Activated naive CD4-positive, alpha-beta T cell treated with anti-CD3 and anti-CD28 coated beads, Interleukin-2, amount 10 ng/mL, durations not matched to agents 7 days and 5 days (primary cell): ENCODE measurements at regions not wholly inside any gene's neighbourhood (a gene's known extent, or its start where the extent isn't known, plus 50 kb on each side); places are given as distances from the start of the nearest gene placed in this dataset.
"Not testable (repeated sequence)": the region's sequence is repeated elsewhere in the genome, so short reads cannot be mapped to it uniquely, and the experiment has no call there.

ENCODE experiments used
- CTCF ChIA-PET: fragments of 350-600 bp; sonication (Branson Sonifier 250); formaldehyde crosslinking; loops from one replicate; lab custom pipeline; 2021; ENCODE audit warnings: antibody characterized with exemption; lab: Charles Lee
- DNase-seq: peaks from one replicate; pipeline ENCODE4 v3.0.0-alpha.2; 2020
- H3K27ac Mint-ChIP-seq: one replicate; pipeline ENCODE4 v1.8.0; 2021; ENCODE audit warnings: mild to moderate bottlenecking, moderate library complexity, mixed read lengths
- H3K27me3 Mint-ChIP-seq: one replicate; pipeline ENCODE4 v1.8.0; 2021; ENCODE audit warnings: mild to moderate bottlenecking, mixed read lengths
- H3K36me3 Mint-ChIP-seq: one replicate; pipeline ENCODE4 v1.8.0; 2021; ENCODE audit warnings: mixed read lengths
- H3K4me1 Mint-ChIP-seq: one replicate; pipeline ENCODE4 v1.8.0; 2021; ENCODE audit warnings: mixed read lengths
- H3K4me3 Mint-ChIP-seq: one replicate; pipeline ENCODE4 v1.8.0; 2021; ENCODE audit warnings: mild to moderate bottlenecking, moderate library complexity, mixed read lengths
- H3K9me3 Mint-ChIP-seq: one replicate; pipeline ENCODE4 v1.8.0; 2021; ENCODE audit warnings: mixed read lengths

- CTCF ChIA-PET, DNase-seq, H3K4me3 Mint-ChIP-seq, H3K36me3 Mint-ChIP-seq, H3K27me3 Mint-ChIP-seq, H3K27ac Mint-ChIP-seq, H3K9me3 Mint-ChIP-seq: not testable (repeated sequence)
- peaks cover 11% of the 10 kb centered on the region for H3K4me1 Mint-ChIP-seq
Observed at GRCh38 chr16:29130901-29131851, 146.3 kb downstream of the LAT start.

GRCh38 chr16:29130131-29130711 lies 145.4 kb downstream of the LAT start:
- CTCF ChIA-PET, H3K27me3 Mint-ChIP-seq, H3K9me3 Mint-ChIP-seq, DNase-seq, H3K36me3 Mint-ChIP-seq, H3K27ac Mint-ChIP-seq, H3K4me3 Mint-ChIP-seq: not testable (repeated sequence)
- peaks cover 14% of the 10 kb centered on the region for H3K4me1 Mint-ChIP-seq

DNA sequence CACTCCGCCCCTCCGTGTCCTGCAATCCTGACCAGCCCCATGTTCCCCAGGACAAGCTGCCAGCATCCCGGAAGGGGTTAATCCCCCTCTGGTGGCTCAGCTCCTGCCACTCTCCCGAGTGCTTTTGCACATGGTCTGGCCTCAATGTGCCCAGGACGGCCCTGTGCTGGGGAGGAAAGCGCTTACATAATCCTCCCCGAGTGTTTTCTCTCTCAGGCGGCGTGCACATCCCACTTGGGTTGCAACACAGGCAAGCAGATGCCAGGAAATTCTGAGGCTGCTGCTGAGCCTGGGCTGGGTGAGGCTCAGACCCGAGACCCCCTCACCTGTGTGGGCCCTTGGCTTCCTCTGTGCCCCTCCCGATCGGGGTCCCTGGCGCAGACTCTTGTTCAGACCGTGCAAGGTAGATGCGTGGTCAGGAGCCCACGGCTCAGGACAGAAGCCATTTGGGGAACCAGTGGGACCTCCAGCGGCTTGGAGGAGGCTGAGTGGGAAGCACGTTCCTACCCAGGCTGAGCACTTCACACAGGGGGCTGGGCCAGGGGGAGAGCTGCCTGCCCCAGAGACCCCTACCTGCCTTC lies 144.7 kb downstream of the LAT start:
- H3K27me3 Mint-ChIP-seq, H3K27ac Mint-ChIP-seq, H3K9me3 Mint-ChIP-seq, H3K36me3 Mint-ChIP-seq, CTCF ChIA-PET, H3K4me3 Mint-ChIP-seq, DNase-seq: not testable (repeated sequence)
- H3K4me1 Mint-ChIP-seq, result peaks cover 14% of the 10 kb centered on the region

- DNase-seq, H3K36me3 Mint-ChIP-seq, H3K27ac Mint-ChIP-seq, H3K4me3 Mint-ChIP-seq, CTCF ChIA-PET, H3K9me3 Mint-ChIP-seq, H3K27me3 Mint-ChIP-seq: not testable (repeated sequence)
- H3K4me1 Mint-ChIP-seq, result peaks cover 14% of the 10 kb centered on the region
Observed at GRCh38 chr16:29128732-29129457, 144.0 kb downstream of the LAT start.

GRCh38 chr16:29127806-29128420 lies 143.1 kb downstream of the LAT start:
- H3K36me3 Mint-ChIP-seq, H3K4me3 Mint-ChIP-seq, H3K9me3 Mint-ChIP-seq, DNase-seq, H3K27ac Mint-ChIP-seq, H3K27me3 Mint-ChIP-seq, CTCF ChIA-PET: not testable (repeated sequence)
- peaks cover 14% of the 10 kb centered on the region for H3K4me1 Mint-ChIP-seq

- DNase-seq, result no peak
- no peaks in the 10 kb centered on the region for H3K9me3 Mint-ChIP-seq
- no peaks in the 10 kb centered on the region for H3K27me3 Mint-ChIP-seq
- no peak overlapping the region for H3K4me3 Mint-ChIP-seq
- H3K36me3 Mint-ChIP-seq, result peaks cover 1% of the 10 kb centered on the region
- no peak overlapping the region for H3K27ac Mint-ChIP-seq
- CTCF ChIA-PET, result no interaction called here
- peaks cover 14% of the 10 kb centered on the region for H3K4me1 Mint-ChIP-seq
Observed at GRCh38 chr16:29126616-29127015, 141.8 kb downstream of the LAT start.

DNA sequence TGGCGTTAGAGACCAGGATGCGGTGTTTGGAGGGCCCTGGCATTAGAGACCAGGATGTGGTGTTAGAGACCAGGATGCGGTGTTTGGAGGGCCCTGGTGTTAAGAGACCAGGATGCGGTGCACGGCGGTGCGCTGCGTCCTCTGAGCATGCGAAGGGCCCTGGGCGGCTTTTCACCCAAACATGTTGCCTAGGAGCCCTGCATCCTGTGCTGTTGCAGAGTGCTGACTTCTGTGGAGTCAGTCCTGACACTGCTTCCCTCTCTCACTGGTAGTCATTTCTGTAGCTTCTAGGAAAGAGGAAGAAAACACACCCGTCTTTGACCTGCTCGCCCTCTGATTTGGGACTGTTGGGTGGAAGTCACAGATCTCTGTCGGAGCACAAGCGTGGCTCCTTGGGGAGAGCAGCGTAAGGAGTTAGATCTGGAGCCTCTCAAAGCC lies 141.2 kb downstream of the LAT start:
- no peak overlapping the region for H3K4me3 Mint-ChIP-seq
- CTCF ChIA-PET, result no interaction called here
- peaks cover 14% of the 10 kb centered on the region for H3K4me1 Mint-ChIP-seq

DNA sequence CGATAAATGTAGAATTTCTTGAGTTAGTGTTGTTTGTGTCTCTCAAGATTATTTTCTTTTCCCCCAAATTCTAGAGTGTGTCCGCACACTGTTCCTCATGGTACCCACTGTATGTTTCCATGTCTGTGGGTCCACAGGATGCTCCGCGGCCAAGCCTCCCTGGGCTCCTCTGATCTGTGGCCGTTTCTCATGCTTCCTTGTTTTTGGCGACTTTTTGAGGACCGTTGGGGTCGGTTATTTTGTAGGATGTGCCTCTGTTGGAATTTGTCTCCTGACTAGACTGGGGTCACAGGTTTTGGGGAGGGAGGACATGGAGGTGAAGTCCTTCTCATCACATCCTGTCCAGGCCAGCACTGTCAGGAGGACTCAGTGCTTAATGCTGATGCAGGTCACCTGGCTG lies 140.0 kb downstream of the LAT start:
- DNase-seq, result no peak
- H3K27ac Mint-ChIP-seq, result no peak overlapping the region
- H3K36me3 Mint-ChIP-seq, result peaks cover 1% of the 10 kb centered on the region
- no peak overlapping the region for H3K4me3 Mint-ChIP-seq
- CTCF ChIA-PET, result no interaction called here
- H3K4me1 Mint-ChIP-seq, result peaks cover 14% of the 10 kb centered on the region
- H3K27me3 Mint-ChIP-seq, result no peaks in the 10 kb centered on the region
- H3K9me3 Mint-ChIP-seq, result no peaks in the 10 kb centered on the region

More for the DNA sequence above, 141.2 kb downstream of the LAT start:
- Mint-ChIP-seq H3K27me3 (no peaks in the 10 kb centered on the region), H3K36me3 (peaks cover 1% of the 10 kb centered on the region), H3K9me3 (no peaks in the 10 kb centered on the region), H3K27ac (peak overlapping the region; percentile 77)
- peak; percentile 50 for DNase-seq

DNA sequence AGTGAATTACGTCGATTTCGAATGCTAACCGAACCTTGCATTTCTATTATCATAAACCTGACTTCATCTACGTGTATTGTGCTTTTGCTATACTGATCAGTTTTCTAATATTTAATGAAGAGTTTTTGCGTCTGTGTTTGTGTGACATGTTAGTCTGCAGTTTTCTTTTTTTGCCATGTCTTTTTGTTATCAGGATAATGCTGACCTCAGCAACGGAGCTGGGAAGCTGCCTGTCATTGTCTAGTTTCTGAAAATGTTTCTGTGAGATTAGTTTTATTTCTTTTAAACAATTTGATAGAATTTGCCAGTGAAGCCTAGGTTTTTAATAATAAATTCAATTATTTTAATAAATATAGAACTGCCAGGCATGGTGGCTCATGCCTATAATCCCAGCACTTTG lies 139.3 kb downstream of the LAT start:
- H3K27me3 Mint-ChIP-seq, result not testable (repeated sequence)

DNA sequence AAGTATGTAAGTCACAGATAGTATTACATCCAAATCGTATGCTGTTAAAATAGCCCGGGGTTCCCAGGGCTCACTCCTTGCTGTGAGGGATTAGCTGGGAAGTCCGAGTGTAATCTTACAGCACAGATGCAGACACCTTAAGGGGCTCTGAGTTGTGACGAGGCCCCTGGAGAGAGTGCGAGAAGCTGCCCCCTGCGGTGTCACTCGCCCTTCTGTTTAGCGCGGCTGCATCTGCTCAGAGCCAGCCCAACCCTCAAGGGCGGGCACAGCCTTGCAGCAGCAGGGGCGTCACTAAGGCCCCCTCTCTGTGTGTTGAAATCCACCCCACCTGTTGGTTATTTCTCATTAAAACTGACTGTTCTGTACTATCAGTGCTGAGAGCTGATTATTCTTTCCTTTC lies 135.8 kb downstream of the LAT start:
- H3K27ac Mint-ChIP-seq, CTCF ChIA-PET, H3K4me3 Mint-ChIP-seq, H3K27me3 Mint-ChIP-seq, DNase-seq, H3K9me3 Mint-ChIP-seq: not testable (repeated sequence)
- H3K4me1 Mint-ChIP-seq, result peaks cover 25% of the 10 kb centered on the region
- peaks cover 10% of the 10 kb centered on the region for H3K36me3 Mint-ChIP-seq

More for the DNA sequence above, 139.3 kb downstream of the LAT start:
- H3K9me3 Mint-ChIP-seq, H3K36me3 Mint-ChIP-seq, DNase-seq, H3K4me3 Mint-ChIP-seq, CTCF ChIA-PET, H3K27ac Mint-ChIP-seq: not testable (repeated sequence)
- H3K4me1 Mint-ChIP-seq, result peaks cover 14% of the 10 kb centered on the region

- peaks cover 16% of the 10 kb centered on the region for H3K36me3 Mint-ChIP-seq
- H3K27ac Mint-ChIP-seq, result peak overlapping the region; percentile 4
- DNase-seq, H3K9me3 Mint-ChIP-seq, CTCF ChIA-PET, H3K27me3 Mint-ChIP-seq, H3K4me3 Mint-ChIP-seq: not testable (repeated sequence)
- H3K4me1 Mint-ChIP-seq, result peaks cover 46% of the 10 kb centered on the region
Observed at GRCh38 chr16:29118301-29118957, 133.6 kb downstream of the LAT start.

DNA sequence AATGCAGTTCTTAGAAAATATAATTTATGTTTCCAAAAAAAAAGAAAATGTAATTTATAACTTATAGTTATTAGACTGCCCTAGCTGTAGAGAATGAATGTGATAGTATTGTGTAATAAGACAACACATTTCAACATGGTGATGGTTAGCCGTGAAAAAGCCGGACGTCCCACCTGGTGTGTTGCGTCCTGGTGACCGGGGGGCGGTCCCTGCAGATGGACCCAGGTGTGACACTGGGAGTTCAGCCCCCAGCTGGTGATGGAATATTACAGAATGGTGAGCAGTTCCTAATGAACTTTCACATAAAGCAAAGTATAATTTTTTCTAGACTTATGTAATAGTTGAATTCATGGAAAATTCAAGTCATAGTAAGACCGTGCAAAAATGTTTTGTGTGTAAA lies 132.8 kb downstream of the LAT start:
- CTCF ChIA-PET, result no interaction called here
- H3K36me3 Mint-ChIP-seq, result peaks cover 16% of the 10 kb centered on the region
- H3K4me3 Mint-ChIP-seq, result no peak overlapping the region
- H3K27me3 Mint-ChIP-seq, result no peaks in the 10 kb centered on the region
- H3K27ac Mint-ChIP-seq, result no peak overlapping the region
- H3K9me3 Mint-ChIP-seq, result no peaks in the 10 kb centered on the region
- DNase-seq, result no peak
- H3K4me1 Mint-ChIP-seq, result peaks cover 52% of the 10 kb centered on the region

DNA sequence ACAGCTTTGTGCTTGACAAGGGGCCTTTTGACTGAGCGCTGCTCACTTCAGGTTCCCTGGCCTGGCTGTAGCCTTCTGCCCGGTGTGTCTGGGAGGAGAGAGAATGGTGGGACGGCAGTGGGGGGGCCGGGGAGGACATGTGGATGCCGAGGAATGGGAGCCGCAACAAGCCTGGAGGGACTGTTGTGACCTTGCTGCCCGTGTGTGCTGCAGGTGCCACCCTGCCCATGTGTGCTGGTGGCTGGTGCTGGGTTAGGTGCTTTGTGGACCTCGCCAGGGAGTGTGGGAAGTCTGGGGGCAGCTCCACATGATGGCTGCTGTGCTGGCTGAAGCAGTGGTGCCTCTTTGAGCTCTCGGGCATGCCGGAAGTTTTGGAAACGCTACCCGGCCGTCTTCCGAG lies 132.1 kb downstream of the LAT start:
- no peak overlapping the region for H3K27ac Mint-ChIP-seq
- no peak for DNase-seq
- CTCF ChIA-PET, result no interaction called here
- H3K4me3 Mint-ChIP-seq, result no peak overlapping the region
- H3K9me3 Mint-ChIP-seq, result no peaks in the 10 kb centered on the region
- H3K36me3 Mint-ChIP-seq, result peaks cover 16% of the 10 kb centered on the region
- H3K27me3 Mint-ChIP-seq, result no peaks in the 10 kb centered on the region
- peaks cover 58% of the 10 kb centered on the region for H3K4me1 Mint-ChIP-seq
